SK-N-MC (cell line): ENCODE measurements at regions not wholly inside any gene's neighbourhood (a gene's known extent, or its start where the extent isn't known, plus 50 kb on each side); places are given as distances from the start of the nearest gene placed in this dataset.

Experiments
- DNase-seq: peaks from one replicate; pipeline ENCODE4 v3.0.0-alpha.2; 2011; ENCODE audit warnings: low read depth, low spot score
- H3K27ac ChIP-seq: fragments of 200-600 bp; sonication (generic); 2 replicates; pipeline ENCODE4 v1.5.1; 2016; ENCODE audit warnings: mixed run types
- H3K36me3 ChIP-seq: fragments of 200-600 bp; sonication (generic); 2 replicates; pipeline ENCODE4 v1.6.1; 2017; ENCODE audit warnings: antibody characterized with exemption, low read length, mixed read lengths; ENCODE audit not compliant: insufficient read depth
- H3K4me3 ChIP-seq: fragments of 200-600 bp; sonication (generic); 2 replicates; pipeline ENCODE4 v1.5.1; 2016
- H3K9ac ChIP-seq: fragments of 200-600 bp; sonication (generic); 2 replicates; pipeline ENCODE4 v1.8.0; 2017; ENCODE audit warnings: mixed run types, mixed read lengths; ENCODE audit not compliant: insufficient read length
- H3K9me3 ChIP-seq: fragments of 200-600 bp; sonication (generic); 2 replicates; pipeline ENCODE4 v1.6.1; 2017; ENCODE audit warnings: low read depth, mild to moderate bottlenecking, antibody characterized with exemption, low read length, moderate library complexity, mixed read lengths
- EZH2 ChIP-seq: fragments of 200-600 bp; sonication (generic); IDR thresholded peaks from one replicate; pipeline ENCODE4 v1.6.1; 2017; ENCODE audit warnings: antibody characterized with exemption
- FOXP2 ChIP-seq: optimal IDR thresholded peaks from 2 replicates; pipeline ENCODE3; 2011; ENCODE audit warnings: mild to moderate bottlenecking, moderate library complexity; ENCODE audit not compliant: insufficient read depth; ENCODE audit errors: extremely low read length, control extremely low read depth
- POLR2AphosphoS5 ChIP-seq: IDR thresholded peaks from 2 replicates; pipeline ENCODE4 v1.6.1; 2012; ENCODE audit warnings: mild to moderate bottlenecking, low read depth, low read length, borderline replicate concordance

- H3K9ac ChIP-seq, result no peak overlapping the region
- no peak overlapping the region for H3K27ac ChIP-seq
- TF ChIP-seq POLR2AphosphoS5, result no peak
- no peak for TF ChIP-seq FOXP2
- no peak for TF ChIP-seq EZH2
- no peaks in the 10 kb centered on the region for H3K36me3 ChIP-seq
- H3K9me3 ChIP-seq, result no peaks in the 10 kb centered on the region
- no peak for DNase-seq
- H3K4me3 ChIP-seq, result no peak overlapping the region
These were observed 204.8 kb upstream of the KYNU start for GRCh38 chr2:142672698-142673097.

- TF ChIP-seq FOXP2 (no peak), POLR2AphosphoS5 (no peak), EZH2 (no peak)
- DNase-seq, result no peak
- Histone ChIP-seq H3K9me3 (no peaks in the 10 kb centered on the region), H3K27ac (no peak overlapping the region), H3K4me3 (no peak overlapping the region), H3K36me3 (no peaks in the 10 kb centered on the region), H3K9ac (no peak overlapping the region)
These were observed 207.1 kb upstream of the KYNU start for GRCh38 chr2:142670362-142670761.

DNA sequence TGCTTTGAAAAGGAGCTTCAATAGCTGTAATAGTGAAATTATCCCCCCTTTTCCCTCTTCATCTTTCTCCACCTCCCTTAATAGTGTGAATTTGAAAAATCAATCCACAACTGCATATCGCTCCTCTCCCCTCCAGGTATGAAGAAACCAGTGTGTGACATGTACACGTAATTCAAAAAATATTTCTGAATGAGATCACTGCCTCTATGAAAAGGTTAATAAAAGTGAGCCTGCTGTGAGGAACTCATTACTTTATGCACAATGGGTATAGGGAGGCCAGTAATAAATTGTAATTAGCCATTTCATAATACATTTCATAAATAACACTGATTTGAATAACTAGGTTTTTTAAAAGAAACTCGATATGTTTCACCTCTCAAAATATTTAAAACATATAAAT lies 209.0 kb upstream of the KYNU start:
- no peaks in the 10 kb centered on the region for H3K9me3 ChIP-seq
- TF ChIP-seq FOXP2 (no peak), EZH2 (no peak)
- H3K27ac ChIP-seq, result no peak overlapping the region
- no peak overlapping the region for H3K9ac ChIP-seq
- H3K4me3 ChIP-seq, result no peak overlapping the region
- DNase-seq, result no peak
- no peaks in the 10 kb centered on the region for H3K36me3 ChIP-seq

GRCh38 chr2:142665241-142665640 lies 212.2 kb upstream of the KYNU start:
- no peaks in the 10 kb centered on the region for H3K36me3 ChIP-seq
- no peak overlapping the region for H3K9ac ChIP-seq
- no peak overlapping the region for H3K27ac ChIP-seq
- DNase-seq, result no peak
- TF ChIP-seq EZH2 (no peak), FOXP2 (no peak), POLR2AphosphoS5 (no peak)
- H3K4me3 ChIP-seq, result no peak overlapping the region
- H3K9me3 ChIP-seq, result no peaks in the 10 kb centered on the region

- DNase-seq, result no peak
- H3K9me3 ChIP-seq, result no peaks in the 10 kb centered on the region
- H3K4me3 ChIP-seq, result no peak overlapping the region
- TF ChIP-seq POLR2AphosphoS5 (no peak), FOXP2 (no peak), EZH2 (no peak)
- no peak overlapping the region for H3K9ac ChIP-seq
- H3K36me3 ChIP-seq, result no peaks in the 10 kb centered on the region
- no peak overlapping the region for H3K27ac ChIP-seq
These were observed 226.9 kb upstream of the KYNU start for GRCh38 chr2:142650601-142651000.

DNA sequence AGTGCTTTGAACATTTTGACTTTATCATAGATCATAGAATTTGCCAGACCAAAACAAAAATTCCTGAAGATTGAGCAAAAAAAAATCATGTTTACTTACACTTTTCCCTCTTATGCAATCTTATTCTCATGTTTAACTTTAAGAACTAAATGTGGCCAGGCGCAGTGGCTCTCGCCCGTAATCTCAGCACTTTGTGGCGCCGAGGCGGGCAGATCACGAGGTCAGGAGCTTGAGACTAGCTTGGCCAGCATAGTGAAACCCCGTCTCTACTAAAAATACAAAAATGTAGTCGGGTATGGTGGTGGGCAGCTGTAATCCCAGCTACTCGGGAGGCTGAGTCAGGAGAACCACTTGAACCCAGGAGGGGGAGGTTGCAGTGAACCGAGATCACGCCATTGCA lies 227.9 kb upstream of the KYNU start:
- no peaks in the 10 kb centered on the region for H3K36me3 ChIP-seq
- DNase-seq, result no peak
- H3K9me3 ChIP-seq, result no peaks in the 10 kb centered on the region
- H3K9ac ChIP-seq, result no peak overlapping the region
- no peak overlapping the region for H3K4me3 ChIP-seq
- no peak overlapping the region for H3K27ac ChIP-seq
- TF ChIP-seq FOXP2 (no peak), EZH2 (no peak), POLR2AphosphoS5 (no peak)

- no peak for DNase-seq
- H3K9ac ChIP-seq, result no peak overlapping the region
- TF ChIP-seq FOXP2 (no peak), POLR2AphosphoS5 (no peak), EZH2 (no peak)
- no peak overlapping the region for H3K4me3 ChIP-seq
- no peaks in the 10 kb centered on the region for H3K9me3 ChIP-seq
- H3K27ac ChIP-seq, result no peak overlapping the region
- H3K36me3 ChIP-seq, result no peaks in the 10 kb centered on the region
These were observed 234.8 kb upstream of the KYNU start for GRCh38 chr2:142642650-142643049.

DNA sequence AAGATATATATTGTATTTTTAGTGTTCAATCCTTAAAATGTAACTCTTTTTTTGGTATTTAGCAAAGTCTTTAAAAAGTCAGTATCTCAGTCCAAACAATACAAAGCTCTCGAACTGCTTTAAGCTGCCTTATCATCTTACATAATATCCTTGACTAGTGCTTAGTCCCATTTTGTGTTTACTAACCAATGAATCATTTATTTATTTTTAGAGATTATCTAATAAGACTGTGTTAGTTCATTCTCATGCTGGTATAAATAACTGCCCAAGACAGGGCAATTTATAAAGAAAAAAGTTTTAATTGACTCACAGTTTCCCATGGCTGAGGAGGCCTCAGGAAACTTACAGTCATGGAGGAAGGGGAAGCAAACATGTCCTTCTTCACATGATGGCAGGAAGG lies 248.3 kb upstream of the KYNU start:
- Histone ChIP-seq H3K9ac (no peak overlapping the region), H3K4me3 (no peak overlapping the region), H3K27ac (no peak overlapping the region), H3K9me3 (no peaks in the 10 kb centered on the region), H3K36me3 (no peaks in the 10 kb centered on the region)
- TF ChIP-seq EZH2 (no peak), POLR2AphosphoS5 (no peak), FOXP2 (no peak)
- DNase-seq, result no peak

GRCh38 chr2:142621287-142621686 lies 256.2 kb upstream of the KYNU start:
- H3K27ac ChIP-seq, result no peak overlapping the region

More at GRCh38 chr2:142621287-142621686, 256.2 kb upstream of the KYNU start:
- Histone ChIP-seq H3K4me3 (no peak overlapping the region), H3K9me3 (no peaks in the 10 kb centered on the region), H3K9ac (no peak overlapping the region), H3K36me3 (no peaks in the 10 kb centered on the region)
- no peak for TF ChIP-seq EZH2
- no peak for TF ChIP-seq POLR2AphosphoS5
- TF ChIP-seq FOXP2, result no peak
- no peak for DNase-seq
